ENCODE measurements at regions not wholly inside any gene's neighbourhood (a gene's known extent, or its start where the extent isn't known, plus 50 kb on each side); places are given as distances from the start of the nearest gene placed in this dataset.

GRCh38 chr2:195596840-195597239 is 60.2 kb upstream of the SLC39A10 start:
- Histone ChIP-seq H3K79me2 (ENCODE audit: low read length) (no peaks in the 10 kb centered on the region), H3K4me1 (ENCODE audit: low read length) (no peaks in the 10 kb centered on the region), H3F3A (ENCODE audit: insufficient read depth, low read length) (no peaks in the 10 kb centered on the region), H3K27me3 (replicated peaks; ENCODE audit: insufficient read depth, low read length) (no peaks in the 10 kb centered on the region), H3K27ac (ENCODE audit: low read length) (no peak overlapping the region), H3K9me3 (replicated peaks; ENCODE audit: insufficient read depth, low read length) (no peaks in the 10 kb centered on the region), H3K9me2 (replicated peaks; ENCODE audit: insufficient read depth, low read length) (no peaks in the 10 kb centered on the region), H3K4me3 (ENCODE audit: low read length) (no peak overlapping the region), H4K20me1 (ENCODE audit: insufficient read depth, low read length) (no peaks in the 10 kb centered on the region), H3K36me3 (replicated peaks; ENCODE audit: insufficient read depth, low read length) (no peaks in the 10 kb centered on the region), H2AFZ (ENCODE audit: low read length) (no peak overlapping the region), H3K9ac (ENCODE audit: low read length) (no peak overlapping the region), H3K4me2 (ENCODE audit: low read depth, low read length) (no peak overlapping the region)
- no peak for TF ChIP-seq EZH2 (optimal IDR thresholded peaks at IDR 0.05; ENCODE audit: low read depth, low read length)
- no peak for TF ChIP-seq CTCF (IDR thresholded peaks at IDR 0.05; ENCODE audit: low read length)
- TF ChIP-seq EZH2phosphoT487 (IDR thresholded peaks at IDR 0.05; ENCODE audit: low read length), result no peak
- DNase-seq, result no peak

DNA sequence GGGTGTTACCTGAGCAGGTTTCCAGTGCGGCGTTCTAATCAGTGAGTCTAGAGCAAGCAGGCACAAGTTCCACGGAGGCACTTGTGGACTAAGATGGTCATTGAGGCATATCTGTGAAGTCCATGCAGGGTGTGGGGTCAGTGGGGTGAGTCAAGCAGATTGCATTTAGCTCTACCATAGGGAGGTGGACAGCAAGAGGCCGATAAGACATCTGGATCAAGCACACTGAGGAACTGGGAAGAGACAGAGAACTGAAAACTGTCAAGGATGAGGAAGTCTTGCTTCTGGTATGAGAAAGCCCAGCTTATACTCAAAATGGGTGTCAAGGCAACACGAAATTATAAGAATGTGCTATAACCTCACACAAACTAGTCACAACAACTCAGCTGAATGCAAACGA is 61.2 kb upstream of the SLC39A10 start:
- H3K27me3 ChIP-seq (replicated peaks; ENCODE audit: insufficient read depth, low read length), result no peaks in the 10 kb centered on the region
- H2AFZ ChIP-seq (ENCODE audit: low read length), result no peak overlapping the region
- no peaks in the 10 kb centered on the region for H3K9me3 ChIP-seq (replicated peaks; ENCODE audit: insufficient read depth, low read length)
- no peaks in the 10 kb centered on the region for H3F3A ChIP-seq (ENCODE audit: insufficient read depth, low read length)
- no peaks in the 10 kb centered on the region for H3K4me1 ChIP-seq (ENCODE audit: low read length)
- H3K79me2 ChIP-seq (ENCODE audit: low read length), result no peaks in the 10 kb centered on the region
- no peaks in the 10 kb centered on the region for H4K20me1 ChIP-seq (ENCODE audit: insufficient read depth, low read length)
- H3K27ac ChIP-seq (ENCODE audit: low read length), result no peak overlapping the region
- no peak overlapping the region for H3K4me2 ChIP-seq (ENCODE audit: low read depth, low read length)
- no peaks in the 10 kb centered on the region for H3K36me3 ChIP-seq (replicated peaks; ENCODE audit: insufficient read depth, low read length)
- H3K9ac ChIP-seq (ENCODE audit: low read length), result no peak overlapping the region
- no peak overlapping the region for H3K4me3 ChIP-seq (ENCODE audit: low read length)
- H3K9me2 ChIP-seq (replicated peaks; ENCODE audit: insufficient read depth, low read length), result no peaks in the 10 kb centered on the region
- DNase-seq, result no peak
- TF ChIP-seq EZH2 (optimal IDR thresholded peaks at IDR 0.05; ENCODE audit: low read depth, low read length), result no peak
- TF ChIP-seq EZH2phosphoT487 (IDR thresholded peaks at IDR 0.05; ENCODE audit: low read length), result no peak
- TF ChIP-seq CTCF (IDR thresholded peaks at IDR 0.05; ENCODE audit: low read length), result no peak

GRCh38 chr2:195594919-195595694 is 61.9 kb upstream of the SLC39A10 start:
- H3K9ac ChIP-seq (ENCODE audit: low read length), result no peak overlapping the region
- H4K20me1 ChIP-seq (ENCODE audit: insufficient read depth, low read length), result no peaks in the 10 kb centered on the region
- H3K9me3 ChIP-seq (replicated peaks; ENCODE audit: insufficient read depth, low read length), result no peaks in the 10 kb centered on the region
- no peaks in the 10 kb centered on the region for H3K9me2 ChIP-seq (replicated peaks; ENCODE audit: insufficient read depth, low read length)
- H3K27ac ChIP-seq (ENCODE audit: low read length), result no peak overlapping the region
- no peak for DNase-seq
- no peak overlapping the region for H2AFZ ChIP-seq (ENCODE audit: low read length)
- no peaks in the 10 kb centered on the region for H3K27me3 ChIP-seq (replicated peaks; ENCODE audit: insufficient read depth, low read length)
- no peaks in the 10 kb centered on the region for H3K36me3 ChIP-seq (replicated peaks; ENCODE audit: insufficient read depth, low read length)
- H3K4me1 ChIP-seq (ENCODE audit: low read length), result no peaks in the 10 kb centered on the region
- no peaks in the 10 kb centered on the region for H3F3A ChIP-seq (ENCODE audit: insufficient read depth, low read length)
- no peaks in the 10 kb centered on the region for H3K79me2 ChIP-seq (ENCODE audit: low read length)
- H3K4me3 ChIP-seq (ENCODE audit: low read length), result no peak overlapping the region
- TF ChIP-seq EZH2phosphoT487 (IDR thresholded peaks at IDR 0.05; ENCODE audit: low read length), result no peak
- no peak for TF ChIP-seq CTCF (IDR thresholded peaks at IDR 0.05; ENCODE audit: low read length)
- TF ChIP-seq EZH2 (optimal IDR thresholded peaks at IDR 0.05; ENCODE audit: low read depth, low read length), result no peak
- no peak overlapping the region for H3K4me2 ChIP-seq (ENCODE audit: low read depth, low read length)
